IPS-NIHi11 (cell line): ENCODE measurements at regions not wholly inside any gene's neighbourhood (a gene's known extent, or its start where the extent isn't known, plus 50 kb on each side); places are given as distances from the start of the nearest gene placed in this dataset.

Experiments used
- DNase-seq: peaks from one replicate; pipeline ENCODE4 v3.0.0; 2012; ENCODE audit warnings: mixed read lengths, low spot score

DNA sequence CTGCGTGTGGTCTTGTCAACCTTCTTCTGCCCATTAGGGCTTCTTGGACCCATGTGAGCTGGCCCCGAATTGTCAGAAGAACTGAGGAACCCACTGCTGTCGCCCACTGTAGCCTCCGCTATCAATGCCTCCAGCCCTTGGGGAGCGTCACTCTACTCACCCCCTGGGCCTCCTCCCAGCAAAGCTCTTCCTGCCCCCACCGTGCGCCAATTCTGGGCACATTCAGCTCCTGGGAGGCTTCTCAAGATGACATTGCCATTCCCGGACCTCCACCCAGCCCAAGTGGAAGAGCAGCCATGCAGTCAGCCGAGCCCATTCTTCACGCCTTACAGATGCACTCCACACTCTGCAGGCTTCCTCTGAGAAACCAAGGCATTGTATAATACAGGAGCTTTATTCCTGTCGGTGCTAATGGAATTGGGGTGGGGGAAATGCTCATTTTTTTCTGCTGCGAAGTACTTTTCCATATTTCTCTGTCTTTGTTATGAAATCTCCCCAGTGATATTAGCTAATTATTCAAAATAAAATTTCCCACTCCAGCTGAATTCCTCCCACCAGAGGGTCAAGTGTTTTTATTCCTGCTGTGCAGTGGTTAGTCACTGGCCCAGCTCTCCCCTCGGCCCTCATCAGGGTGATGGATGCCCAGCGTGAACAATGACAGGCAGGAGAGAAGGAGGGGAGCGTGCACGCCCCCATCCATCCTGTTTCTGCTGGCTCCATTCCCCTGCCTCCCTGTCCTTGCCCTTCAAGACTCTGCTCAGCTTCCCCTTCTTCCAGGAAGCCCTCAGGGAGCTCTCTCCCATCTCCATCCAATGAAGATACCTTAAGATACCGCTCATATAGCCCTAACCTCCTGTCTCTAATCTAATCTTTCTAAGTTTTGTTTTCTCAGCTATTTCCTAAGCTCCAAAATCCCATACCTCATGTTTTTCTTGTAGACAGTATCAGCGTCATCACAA lies 87.7 kb downstream of the C16orf95 start:
- no peak for DNase-seq

DNA sequence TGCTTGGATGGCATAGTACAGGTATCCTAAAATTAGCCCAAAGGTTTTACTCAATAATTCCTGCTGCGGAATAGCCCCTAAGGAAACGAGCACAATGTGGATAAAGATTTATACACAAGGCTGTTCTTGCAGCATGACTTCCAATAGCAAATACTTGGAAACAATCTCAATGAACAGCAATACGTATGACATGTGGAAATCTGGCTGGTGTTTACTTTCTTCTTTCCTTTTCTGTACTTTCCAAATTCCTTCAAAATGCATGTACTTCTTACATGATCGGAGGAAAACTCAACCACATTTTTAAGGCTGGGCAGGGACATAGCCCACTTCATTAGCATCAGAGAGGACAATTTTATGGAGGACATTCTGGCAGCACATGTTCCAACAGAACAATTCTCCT lies 86.6 kb downstream of the C16orf95 start:
- no peak for DNase-seq

DNA sequence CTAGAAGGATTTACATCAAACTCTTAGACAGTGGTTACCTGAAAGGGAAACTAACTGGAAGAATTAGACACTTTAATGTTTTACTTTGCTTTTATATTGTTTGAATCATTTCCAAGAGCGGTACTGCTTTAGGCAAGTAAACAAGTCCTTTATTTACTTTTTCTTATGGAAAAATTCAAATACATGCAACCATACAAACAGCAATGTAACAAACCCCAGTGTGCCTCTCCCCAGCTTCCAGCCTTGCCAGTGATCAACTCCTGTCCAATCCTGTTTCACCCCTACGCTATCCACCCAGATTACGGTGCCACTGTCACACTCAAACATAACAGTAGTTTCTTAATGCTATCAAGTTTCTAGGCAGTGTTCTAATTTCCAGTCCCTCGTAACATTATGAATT lies 85.9 kb downstream of the C16orf95 start:
- DNase-seq, result no peak

DNA sequence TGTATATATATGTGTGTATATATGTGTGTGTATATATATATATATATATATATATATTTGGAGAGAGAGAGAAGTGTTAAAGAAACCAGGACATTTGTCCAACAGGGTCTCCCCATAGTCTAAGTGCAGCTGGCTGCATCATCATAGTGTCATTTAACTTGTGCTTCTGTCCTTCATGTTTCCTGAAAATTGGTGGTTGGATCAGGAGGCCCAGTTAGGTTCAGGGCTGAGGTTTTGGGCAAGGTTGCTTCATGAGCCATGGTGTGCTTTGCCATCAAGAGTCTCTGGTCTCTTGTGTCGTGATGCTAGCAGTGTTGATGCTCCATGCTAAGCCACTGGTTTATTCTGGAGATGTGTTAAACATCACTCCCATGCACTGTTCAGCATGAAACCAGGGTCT lies 85.3 kb downstream of the C16orf95 start:
- DNase-seq, result no peak

DNA sequence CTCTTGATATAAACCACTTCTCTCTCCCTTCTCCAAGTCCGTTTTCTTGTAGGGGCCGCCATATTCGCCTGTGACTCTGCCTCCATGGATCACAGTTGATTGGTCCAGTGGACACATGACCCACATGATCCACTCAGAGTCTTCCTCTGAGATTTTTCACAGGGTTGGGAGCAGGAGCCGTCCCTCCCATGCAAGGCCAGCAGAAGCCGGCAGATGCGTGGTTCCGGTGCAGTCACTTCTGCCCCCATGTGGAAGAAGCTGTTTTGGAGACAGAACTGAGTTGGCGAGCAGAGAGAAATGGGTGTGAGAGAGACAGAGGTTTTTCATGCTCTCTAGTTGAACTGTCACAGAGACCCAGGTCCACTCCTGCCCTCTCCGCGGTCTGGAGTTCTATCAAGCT lies 83.3 kb downstream of the C16orf95 start:
- peak; percentile 60 for DNase-seq

DNA sequence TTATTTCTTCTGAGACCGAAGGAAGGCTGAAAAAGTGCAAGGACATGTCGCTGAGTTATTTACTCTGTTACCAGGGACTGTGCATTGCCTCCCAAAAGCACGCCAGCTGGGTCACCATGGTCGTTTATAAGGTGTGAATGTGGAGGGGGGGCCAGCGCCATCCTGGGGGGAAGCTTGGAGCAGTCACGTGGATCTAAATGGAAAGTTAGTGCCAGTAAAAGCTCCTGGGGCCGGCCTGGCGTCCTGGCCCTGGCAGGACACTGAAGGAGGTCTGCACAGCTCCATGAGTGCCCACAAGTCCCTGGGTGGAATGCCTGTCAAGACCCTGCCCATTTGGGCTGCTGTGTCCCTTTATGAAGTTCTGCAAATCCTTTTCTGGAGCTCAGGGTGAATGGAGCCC lies 82.6 kb downstream of the C16orf95 start:
- DNase-seq, result no peak

DNA sequence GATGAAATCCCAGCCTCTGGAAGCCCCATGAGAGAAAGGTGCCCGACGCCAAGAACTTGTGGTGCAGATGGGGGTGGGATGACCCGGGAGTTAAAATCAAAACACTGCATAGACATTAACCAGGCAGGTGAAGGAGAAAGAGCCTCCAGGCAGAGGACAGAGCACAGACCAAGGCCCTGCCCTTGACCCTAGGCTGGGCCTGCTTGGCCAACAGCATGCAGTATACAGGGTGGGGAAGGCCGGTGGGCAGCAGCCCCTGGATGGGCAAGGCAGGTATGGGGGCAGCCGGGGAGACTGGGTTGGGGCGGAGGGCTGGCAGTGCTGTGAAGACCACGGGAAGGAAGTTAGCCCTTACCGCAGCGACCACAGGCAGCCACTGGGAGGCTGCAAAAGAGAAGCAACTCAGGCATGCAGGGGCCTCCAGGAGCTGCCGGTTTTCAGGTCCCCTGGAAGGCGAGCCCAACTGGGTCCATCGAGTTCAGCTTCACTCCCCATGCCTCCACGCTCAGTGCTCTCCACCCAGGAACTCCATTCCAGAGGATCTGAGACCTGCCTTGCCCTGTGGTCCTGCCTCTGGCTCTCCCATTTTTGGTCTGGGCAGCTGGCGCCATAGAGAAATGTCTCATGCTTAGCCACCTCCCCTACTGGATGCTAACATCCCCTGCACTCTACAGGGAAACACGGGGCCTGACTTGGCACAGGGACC lies 81.2 kb downstream of the C16orf95 start:
- peak; percentile 42 for DNase-seq

DNA sequence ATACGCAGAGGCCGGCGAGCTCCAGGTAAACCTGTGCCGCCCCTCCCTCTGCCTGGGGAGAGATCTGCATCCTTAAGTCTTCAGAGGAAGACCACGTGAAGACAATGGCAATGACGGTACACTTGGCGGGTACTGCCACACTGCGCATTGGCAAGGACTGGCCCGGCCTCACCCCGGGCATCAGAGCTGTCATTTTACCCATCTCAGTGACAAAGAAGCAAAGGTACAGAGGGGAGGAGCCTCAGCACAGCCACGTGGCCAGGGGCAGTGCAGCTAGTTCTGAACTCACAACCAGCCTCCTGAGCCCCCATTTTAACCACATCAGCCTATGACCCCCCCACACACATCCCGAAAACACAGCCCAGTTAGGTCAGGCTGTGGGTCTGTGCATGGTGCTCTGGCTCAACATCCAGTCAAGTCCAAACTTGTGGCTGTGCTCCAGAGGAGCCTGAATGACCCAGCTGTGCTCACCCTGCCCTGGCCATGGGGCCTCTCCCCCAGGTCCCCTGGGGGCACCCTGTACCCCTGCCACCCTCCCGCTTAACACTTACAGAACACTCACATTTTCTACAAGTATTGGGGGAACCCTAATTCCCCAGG lies 80.6 kb downstream of the C16orf95 start:
- no peak for DNase-seq

DNA sequence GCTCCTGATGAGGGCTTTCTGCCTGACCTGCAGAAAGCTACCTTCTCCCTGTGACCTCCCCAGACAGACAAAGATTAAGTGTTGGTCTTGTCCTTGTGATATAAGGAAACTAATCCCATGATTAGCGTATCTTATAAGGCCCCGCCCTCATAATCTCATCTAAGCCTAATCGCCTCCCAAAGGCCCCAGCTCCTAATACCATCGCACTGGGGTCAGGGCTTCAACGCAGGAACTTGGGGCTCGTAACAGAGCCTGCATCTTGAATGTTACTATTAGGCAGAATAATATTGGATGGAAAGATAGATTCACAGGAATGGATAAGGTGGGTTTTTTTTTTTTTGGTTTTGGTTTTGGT lies 78.9 kb downstream of the C16orf95 start:
- no peak for DNase-seq

DNA sequence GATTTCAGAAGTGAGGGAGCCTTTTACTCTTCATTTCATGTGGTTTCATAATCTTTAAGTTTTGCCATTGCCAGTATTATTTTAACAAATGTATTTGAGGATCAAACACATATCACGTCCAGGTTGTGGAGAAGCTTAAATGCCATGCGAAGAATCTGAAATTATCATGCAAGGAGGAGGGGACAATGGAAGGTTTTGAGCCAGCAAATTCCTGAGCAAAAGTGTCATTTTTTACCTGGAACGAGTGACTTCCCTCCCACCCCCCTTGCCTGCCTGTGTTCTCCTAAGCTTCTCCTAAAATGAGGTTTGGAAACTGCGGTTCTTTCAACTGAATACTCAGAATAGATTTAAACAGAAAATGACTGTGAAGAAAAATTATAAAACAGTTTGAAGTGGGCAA lies 77.6 kb downstream of the C16orf95 start:
- no peak for DNase-seq

DNA sequence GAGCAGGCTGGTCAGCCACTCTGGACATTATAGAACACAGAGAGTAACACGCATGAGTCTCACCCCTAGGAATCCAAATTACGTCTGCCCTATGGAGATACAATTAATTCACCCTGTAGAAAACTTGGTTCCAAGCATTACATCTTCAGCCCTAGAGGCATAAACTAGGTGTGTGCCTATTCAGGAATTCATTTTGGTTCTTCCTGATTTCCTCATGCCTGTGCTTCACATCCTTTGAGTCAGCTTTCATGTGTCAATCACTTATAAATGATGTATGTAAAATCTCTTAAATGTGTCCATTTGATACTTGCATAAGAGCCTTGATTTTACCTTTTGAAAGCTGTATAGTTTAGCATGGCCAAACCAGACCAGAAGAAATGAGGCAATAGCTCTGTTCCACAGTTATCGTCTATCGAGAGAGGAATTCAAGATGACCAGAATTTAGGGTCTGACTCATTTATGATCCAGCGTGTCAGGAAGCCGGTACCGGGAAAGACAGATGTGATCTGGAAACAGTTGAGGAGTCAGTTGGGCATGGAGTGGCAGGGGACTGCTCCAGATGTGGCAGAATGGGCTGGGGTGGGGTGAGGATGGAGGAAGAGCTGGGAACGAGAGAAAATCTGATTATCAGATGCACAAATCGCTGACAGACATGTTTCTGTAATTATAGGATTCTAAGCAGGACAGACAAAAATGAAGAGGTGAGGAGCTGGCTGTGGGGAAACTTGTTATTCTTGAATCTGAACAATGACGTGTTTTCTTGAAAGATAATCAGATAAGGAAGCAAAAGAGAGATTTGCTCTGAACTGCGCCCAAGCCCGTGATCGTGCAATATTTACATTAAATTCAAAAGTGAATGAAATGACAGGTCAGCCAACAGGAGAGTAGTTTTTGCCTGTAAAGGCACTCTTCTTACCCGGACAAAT lies 76.7 kb downstream of the C16orf95 start:
- DNase-seq, result no peak

DNA sequence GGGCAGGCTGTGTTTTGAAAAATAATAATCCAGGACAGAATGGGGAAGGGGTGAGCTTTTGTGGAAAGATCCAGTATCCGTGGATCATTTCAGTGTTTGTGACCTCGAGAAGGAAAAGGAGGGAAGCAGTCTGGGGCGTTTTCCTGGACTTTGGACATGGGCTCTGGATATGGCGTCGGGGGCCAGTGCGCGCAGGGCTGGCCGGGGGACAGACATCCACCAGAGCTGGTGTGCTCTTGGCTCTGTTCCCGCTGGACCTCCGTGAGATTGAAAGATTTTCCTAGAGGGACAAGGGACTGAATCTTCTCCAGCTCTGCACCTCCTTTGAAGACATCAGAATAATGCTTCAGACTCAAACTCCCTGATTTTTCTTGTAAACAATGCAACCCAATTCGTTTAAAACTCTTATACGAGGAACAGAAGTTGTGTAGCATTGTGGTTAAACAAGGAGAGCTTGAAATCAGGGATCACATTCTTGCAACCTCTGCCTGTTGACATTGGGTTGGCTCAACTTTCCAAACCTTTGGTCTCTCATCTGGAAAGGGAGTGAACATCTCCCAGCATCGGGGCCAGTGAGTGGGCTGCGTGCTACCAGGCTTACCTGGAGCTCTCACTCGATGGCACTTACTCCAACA lies 75.9 kb downstream of the C16orf95 start:
- DNase-seq, result no peak

DNA sequence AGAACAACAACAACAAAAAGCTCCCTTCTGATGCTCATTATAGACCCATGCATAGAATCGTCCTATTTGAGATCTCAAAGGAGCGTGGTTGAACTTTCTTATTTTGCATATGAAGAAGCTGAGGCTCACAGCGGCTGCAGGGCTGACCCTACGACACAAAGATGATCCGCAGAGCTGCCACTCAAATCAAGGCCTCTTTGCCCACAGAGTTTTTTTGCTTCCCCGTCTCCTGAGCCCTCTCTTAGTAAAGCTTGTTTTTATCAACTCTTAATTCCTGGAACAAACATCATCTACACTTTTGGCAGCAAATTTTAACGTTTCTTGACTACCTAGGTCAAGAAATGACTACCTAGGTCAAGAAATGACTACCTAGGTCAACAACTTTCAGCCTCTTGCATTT lies 73.7 kb downstream of the C16orf95 start:
- DNase-seq, result no peak

DNA sequence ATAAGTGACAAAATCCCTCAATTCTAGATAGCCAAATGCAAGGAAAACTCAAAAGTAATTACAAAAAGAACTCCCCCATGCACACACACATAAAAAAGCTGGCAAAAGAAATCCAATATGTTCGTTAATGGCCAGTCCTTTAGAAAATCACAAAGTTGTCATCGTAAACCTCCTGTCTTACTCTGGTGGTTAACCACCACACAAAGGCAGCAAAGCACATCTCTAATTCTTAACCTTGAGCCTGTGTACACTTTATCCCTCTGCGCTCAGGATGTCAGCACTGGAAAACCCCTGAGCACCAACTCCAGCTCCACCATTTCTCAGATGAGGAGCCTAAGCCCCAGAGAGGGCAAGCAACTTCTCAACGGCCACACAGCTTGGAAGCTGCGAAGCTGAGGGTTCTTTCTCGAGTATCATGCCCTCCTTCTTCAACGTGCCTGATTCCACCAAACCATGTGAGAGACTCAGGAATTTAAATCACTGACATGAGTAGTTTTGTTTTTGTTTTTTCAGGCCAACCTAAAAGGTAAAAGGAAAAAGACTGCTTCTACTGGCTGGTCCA lies 72.5 kb downstream of the C16orf95 start:
- no peak for DNase-seq

DNA sequence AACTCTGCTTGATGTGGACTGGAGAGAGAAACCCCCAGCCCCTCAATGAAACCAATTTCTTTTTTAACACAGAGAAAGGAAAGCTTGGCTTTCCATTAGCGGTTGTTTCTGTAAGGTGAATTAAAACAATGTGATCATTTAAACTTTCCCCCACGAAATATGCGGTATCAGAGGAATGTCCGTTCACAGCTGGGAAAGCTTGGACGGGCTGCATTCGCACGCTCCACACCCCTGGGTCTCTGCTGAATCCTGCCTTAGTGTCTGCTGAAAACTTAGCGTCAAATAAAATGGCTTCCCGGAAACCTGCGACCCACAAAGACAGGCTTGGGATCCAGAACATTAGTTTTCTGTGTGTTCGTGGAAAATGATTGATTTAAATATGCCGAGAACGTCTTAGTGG lies 71.7 kb downstream of the C16orf95 start:
- no peak for DNase-seq

DNA sequence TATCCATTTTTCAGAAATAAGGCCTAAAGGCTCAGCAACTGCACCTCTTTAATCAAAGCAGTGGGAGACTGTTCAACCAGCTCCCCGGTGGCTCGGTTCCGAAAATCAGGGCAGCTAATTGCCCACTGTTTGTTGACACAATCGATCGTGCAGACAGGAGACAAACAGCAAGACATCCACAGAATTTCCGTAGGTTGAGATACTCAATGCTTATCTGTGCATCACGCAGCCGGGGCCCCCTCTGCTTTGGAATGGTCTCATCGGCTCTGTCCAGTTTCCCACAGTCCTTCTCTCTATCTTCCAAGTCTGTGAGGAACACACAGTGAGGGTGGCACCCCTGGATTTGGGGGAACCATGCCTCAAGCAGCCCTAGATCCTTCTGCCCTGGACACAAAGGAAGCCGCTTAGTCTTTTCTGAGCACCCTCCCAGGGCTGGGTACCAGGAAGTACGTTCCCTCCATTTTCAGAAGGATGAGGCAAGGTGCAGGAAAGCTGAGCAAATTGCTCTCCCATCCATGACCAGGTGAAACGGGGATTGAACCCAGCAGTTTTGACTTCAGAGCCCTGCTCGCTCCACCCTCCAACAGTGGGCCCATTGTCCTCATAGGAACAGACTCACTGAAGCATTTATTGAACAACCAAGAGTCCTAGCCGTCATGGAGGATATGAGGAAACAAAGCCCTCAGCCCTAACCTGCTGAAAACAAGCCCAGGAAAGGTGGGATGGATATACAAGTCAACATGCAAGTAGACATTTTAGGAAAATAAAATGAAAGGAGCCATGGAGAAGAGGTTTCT lies 70.7 kb downstream of the C16orf95 start:
- DNase-seq, result no peak

DNA sequence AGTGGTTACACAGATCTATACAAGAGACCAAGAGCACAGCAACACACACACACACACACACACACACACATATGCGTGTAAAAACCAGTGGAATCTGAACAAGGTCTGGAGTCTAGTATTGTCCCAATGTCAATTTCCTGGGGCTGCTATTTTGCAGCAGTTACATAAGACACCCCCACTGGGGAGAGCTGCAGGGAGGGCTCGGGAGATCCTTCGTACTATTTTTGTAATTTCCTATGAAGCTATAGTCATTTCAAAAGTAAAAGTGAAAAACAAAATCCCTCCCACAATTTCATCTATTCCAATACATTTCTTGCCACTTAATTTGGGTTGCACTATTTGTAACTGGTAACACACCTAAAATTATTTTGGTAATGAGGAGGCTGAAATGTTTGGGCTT lies 68.5 kb downstream of the C16orf95 start:
- no peak for DNase-seq

DNA sequence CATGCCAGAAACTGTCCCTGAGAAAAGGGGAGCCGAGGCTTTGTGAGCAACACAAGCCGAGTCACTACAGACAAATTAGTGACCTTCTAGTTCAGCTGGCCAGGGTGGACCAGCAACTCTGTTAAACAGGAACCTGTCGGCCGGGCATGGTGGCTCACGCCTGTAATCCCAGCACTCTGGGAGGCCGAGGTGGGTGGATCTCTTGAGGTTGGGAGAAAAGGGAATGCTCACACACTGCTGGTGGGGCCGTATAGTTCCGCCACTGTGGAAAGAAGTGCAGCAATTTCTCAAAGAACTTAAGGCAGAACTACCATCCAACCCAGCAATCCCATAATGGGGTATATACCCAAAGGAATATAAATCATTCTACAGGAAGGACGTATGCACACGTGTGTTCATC lies 67.8 kb downstream of the C16orf95 start:
- no peak for DNase-seq

DNA sequence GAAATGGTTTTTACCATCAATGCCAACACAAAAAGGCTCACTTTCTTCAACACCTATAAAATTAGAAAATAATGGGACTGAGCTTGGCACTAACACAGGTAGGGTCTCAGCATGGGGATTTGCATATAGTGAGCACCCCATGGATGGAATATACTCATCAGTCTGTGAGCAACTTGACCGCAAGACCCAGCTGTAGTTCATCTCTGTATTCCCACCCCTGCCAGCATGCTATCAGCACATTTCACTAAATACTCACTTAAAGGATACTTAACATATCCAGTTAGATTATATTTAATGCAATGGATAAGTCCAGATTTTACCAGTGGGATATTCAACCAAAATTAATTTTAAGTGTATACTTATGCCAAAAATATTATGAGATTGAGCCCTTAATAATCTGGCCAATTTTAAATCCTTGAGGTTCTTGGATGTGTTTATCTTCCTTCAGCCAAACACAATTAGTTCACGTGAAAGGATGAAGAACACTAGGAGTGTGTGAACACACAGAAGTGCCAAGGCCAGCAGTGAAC lies 66.7 kb downstream of the C16orf95 start:
- DNase-seq, result no peak
